ENCODE measurements at regions not wholly inside any gene's neighbourhood (a gene's known extent, or its start where the extent isn't known, plus 50 kb on each side); places are given as distances from the start of the nearest gene placed in this dataset.

DNA sequence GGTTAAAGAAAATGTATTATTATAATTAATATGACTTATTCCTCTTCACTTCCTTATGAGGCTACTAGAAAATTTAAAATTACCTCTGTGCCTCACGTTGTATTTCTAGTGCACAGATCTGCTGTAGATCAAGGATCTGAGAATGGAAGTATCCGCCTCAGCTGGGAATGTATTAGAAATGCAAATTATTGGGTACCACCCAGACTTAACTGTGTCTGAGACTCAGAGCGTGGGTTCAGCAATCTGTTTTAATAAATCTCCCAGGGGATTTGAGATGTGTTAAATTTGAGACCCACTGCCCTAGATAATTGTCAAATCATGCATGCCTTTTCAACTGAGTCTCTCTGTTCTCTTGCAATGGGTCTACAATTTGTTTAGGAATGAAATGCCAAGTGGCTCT, 658.0 kb upstream of the NOX3 start:
- Histone ChIP-seq H3K9ac (ENCODE audit: low read depth in 1 of 2, low read length in 2 of 2) (no peak overlapping the region), H3K4me3 (ENCODE audit: low read length in 2 of 2) (no peak overlapping the region), H3K27ac (ENCODE audit: low read depth in 2 of 2, low read length in 2 of 2) (no peak overlapping the region), H3K27me3 (ENCODE audit: control insufficient read depth in 2 of 2, insufficient read depth in 2 of 2, low read length in 2 of 2) (no peaks in the 10 kb centered on the region), H3K36me3 (ENCODE audit: control insufficient read depth in 2 of 2, insufficient read depth in 2 of 2, low read length in 2 of 2) (no peaks in the 10 kb centered on the region), H3K9me3 (ENCODE audit: control insufficient read depth in 2 of 2, low read length in 2 of 2) (no peaks in the 10 kb centered on the region), H3K4me1 (ENCODE audit: control insufficient read depth in 2 of 2, insufficient read depth in 2 of 2, low read length in 2 of 2) (no peaks in the 10 kb centered on the region)

DNA sequence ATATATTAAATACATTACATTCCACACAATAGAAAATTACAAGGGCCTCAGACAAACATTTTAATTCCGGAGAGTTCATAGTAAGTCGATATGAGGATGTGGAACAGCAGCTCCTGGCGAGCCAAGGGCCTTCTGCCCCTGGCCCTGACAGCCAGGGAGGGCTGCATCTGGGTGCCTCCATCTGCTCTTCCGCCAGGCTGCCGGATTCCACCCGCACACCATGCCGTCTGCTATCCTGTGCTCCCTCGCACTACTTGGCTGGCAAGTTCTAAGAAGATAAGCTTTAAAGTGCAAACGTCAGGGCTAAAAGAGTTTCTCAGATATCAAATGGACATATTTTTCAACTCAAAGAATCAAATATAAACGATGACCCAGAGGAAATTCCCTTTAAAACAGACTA, 656.3 kb upstream of the NOX3 start:
- H3K27me3 ChIP-seq (ENCODE audit: control insufficient read depth in 2 of 2, insufficient read depth in 2 of 2, low read length in 2 of 2) = no peaks in the 10 kb centered on the region

DNA sequence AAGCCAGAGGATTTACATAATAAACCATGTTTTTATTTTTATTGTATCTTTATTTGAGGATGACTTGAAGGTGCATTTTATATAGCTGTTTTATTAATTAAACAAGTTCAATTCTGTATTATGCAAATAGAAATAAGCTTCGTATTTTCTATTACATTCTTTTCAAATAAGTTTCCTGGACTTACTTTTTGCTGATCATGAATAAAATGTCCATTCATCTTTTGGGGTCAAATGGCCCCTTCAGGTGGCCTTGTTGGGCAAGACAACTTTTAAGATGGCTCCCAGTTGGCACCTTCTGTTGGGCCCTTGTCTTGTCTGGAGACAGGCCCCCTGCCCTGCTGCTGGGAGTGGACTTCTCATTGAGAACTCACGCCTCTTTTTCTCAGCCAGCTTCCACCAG, 654.6 kb upstream of the NOX3 start:
- no peak overlapping the region for H3K9ac ChIP-seq (ENCODE audit: low read depth in 1 of 2, low read length in 2 of 2)
- no peak overlapping the region for H3K27ac ChIP-seq (ENCODE audit: low read depth in 2 of 2, low read length in 2 of 2)
- no peak overlapping the region for H3K4me3 ChIP-seq (ENCODE audit: low read length in 2 of 2)
- H3K36me3 ChIP-seq (ENCODE audit: control insufficient read depth in 2 of 2, insufficient read depth in 2 of 2, low read length in 2 of 2) = no peaks in the 10 kb centered on the region
- H3K9me3 ChIP-seq (ENCODE audit: control insufficient read depth in 2 of 2, low read length in 2 of 2) = no peaks in the 10 kb centered on the region
- no peaks in the 10 kb centered on the region for H3K4me1 ChIP-seq (ENCODE audit: control insufficient read depth in 2 of 2, insufficient read depth in 2 of 2, low read length in 2 of 2)
- no peaks in the 10 kb centered on the region for H3K27me3 ChIP-seq (ENCODE audit: control insufficient read depth in 2 of 2, insufficient read depth in 2 of 2, low read length in 2 of 2)

More for the DNA sequence above, 656.3 kb upstream of the NOX3 start:
- Histone ChIP-seq H3K4me3 (ENCODE audit: low read length in 2 of 2) (no peak overlapping the region), H3K9ac (ENCODE audit: low read depth in 1 of 2, low read length in 2 of 2) (no peak overlapping the region), H3K36me3 (ENCODE audit: control insufficient read depth in 2 of 2, insufficient read depth in 2 of 2, low read length in 2 of 2) (no peaks in the 10 kb centered on the region), H3K9me3 (ENCODE audit: control insufficient read depth in 2 of 2, low read length in 2 of 2) (no peaks in the 10 kb centered on the region), H3K27ac (ENCODE audit: low read depth in 2 of 2, low read length in 2 of 2) (no peak overlapping the region), H3K4me1 (ENCODE audit: control insufficient read depth in 2 of 2, insufficient read depth in 2 of 2, low read length in 2 of 2) (no peaks in the 10 kb centered on the region)

DNA sequence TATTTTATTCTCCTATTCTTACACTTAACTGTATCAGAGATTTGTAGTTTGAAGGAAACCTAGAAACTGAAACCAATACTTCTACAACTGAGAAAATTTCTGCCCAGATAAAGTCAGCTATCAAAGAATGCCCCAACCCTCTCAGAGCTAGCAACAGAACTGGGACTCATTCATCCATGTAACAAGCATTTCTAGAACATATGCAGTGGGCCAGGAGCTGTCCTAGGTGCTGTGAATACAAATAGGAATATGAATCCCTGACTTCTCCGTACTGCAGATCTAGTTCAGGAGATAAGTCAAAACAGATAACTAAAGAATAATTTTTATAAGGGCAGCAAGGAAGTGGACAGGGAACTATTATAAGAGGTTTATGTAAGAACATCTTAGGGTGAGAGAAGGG, 654.1 kb upstream of the NOX3 start:
- Histone ChIP-seq H3K9me3 (ENCODE audit: control insufficient read depth in 2 of 2, low read length in 2 of 2) (no peaks in the 10 kb centered on the region), H3K27me3 (ENCODE audit: control insufficient read depth in 2 of 2, insufficient read depth in 2 of 2, low read length in 2 of 2) (no peaks in the 10 kb centered on the region), H3K36me3 (ENCODE audit: control insufficient read depth in 2 of 2, insufficient read depth in 2 of 2, low read length in 2 of 2) (no peaks in the 10 kb centered on the region), H3K4me3 (ENCODE audit: low read length in 2 of 2) (no peak overlapping the region), H3K4me1 (ENCODE audit: control insufficient read depth in 2 of 2, insufficient read depth in 2 of 2, low read length in 2 of 2) (no peaks in the 10 kb centered on the region), H3K27ac (ENCODE audit: low read depth in 2 of 2, low read length in 2 of 2) (no peak overlapping the region), H3K9ac (ENCODE audit: low read depth in 1 of 2, low read length in 2 of 2) (no peak overlapping the region)

DNA sequence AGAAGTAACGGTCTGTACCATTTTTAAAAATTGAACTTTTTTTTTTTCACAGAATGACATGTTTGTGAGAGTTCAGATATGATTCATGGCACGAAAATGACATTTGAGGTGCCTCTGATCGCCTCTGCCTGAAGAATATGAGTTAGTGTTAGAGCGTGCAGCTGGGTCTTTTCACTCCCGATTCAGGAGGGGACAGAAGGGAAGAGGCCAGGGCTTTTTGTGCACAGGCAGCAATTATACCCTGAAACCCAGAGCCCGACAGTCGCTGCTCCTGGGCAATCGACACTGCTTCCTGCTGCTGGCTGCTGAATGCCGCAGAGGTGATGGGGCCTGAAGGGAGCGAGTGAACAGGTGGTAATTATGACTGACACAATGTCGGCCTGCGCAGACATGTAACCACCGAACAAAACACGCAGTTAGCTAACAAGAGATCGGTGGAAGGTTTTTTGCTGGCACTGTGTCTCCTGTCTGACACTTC, 652.0 kb upstream of the NOX3 start:
- no peak overlapping the region for H3K4me3 ChIP-seq (ENCODE audit: low read length in 2 of 2)
- no peaks in the 10 kb centered on the region for H3K27me3 ChIP-seq (ENCODE audit: control insufficient read depth in 2 of 2, insufficient read depth in 2 of 2, low read length in 2 of 2)

DNA sequence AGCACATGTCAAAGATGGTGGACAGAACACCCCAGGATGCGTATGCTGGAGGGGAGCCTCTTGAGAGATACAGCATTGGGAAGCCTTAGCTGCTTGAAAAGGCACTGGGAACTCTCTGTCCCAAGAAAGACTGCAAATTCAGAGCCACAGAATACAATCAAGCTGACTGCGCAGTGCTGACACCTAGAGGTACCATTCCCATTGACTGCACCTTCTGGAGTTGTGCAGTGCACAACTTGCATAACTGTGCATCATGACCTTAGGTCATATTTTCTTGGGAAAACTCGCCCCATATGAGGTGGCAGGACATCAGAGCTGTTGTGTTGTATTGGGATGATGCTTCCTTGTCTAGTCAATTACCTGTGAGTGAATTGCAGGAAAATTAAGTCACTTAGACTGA, 646.5 kb upstream of the NOX3 start:
- Histone ChIP-seq H3K9me3 (ENCODE audit: control insufficient read depth in 2 of 2, low read length in 2 of 2) (no peaks in the 10 kb centered on the region), H3K4me3 (ENCODE audit: low read length in 2 of 2) (no peak overlapping the region), H3K36me3 (ENCODE audit: control insufficient read depth in 2 of 2, insufficient read depth in 2 of 2, low read length in 2 of 2) (no peaks in the 10 kb centered on the region), H3K27me3 (ENCODE audit: control insufficient read depth in 2 of 2, insufficient read depth in 2 of 2, low read length in 2 of 2) (no peaks in the 10 kb centered on the region), H3K27ac (ENCODE audit: low read depth in 2 of 2, low read length in 2 of 2) (no peak overlapping the region), H3K4me1 (ENCODE audit: control insufficient read depth in 2 of 2, insufficient read depth in 2 of 2, low read length in 2 of 2) (no peaks in the 10 kb centered on the region), H3K9ac (ENCODE audit: low read depth in 1 of 2, low read length in 2 of 2) (no peak overlapping the region)

More for the DNA sequence above, 652.0 kb upstream of the NOX3 start:
- Histone ChIP-seq H3K27ac (ENCODE audit: low read depth in 2 of 2, low read length in 2 of 2) (no peak overlapping the region), H3K4me1 (ENCODE audit: control insufficient read depth in 2 of 2, insufficient read depth in 2 of 2, low read length in 2 of 2) (no peaks in the 10 kb centered on the region), H3K9me3 (ENCODE audit: control insufficient read depth in 2 of 2, low read length in 2 of 2) (no peaks in the 10 kb centered on the region), H3K9ac (ENCODE audit: low read depth in 1 of 2, low read length in 2 of 2) (no peak overlapping the region), H3K36me3 (ENCODE audit: control insufficient read depth in 2 of 2, insufficient read depth in 2 of 2, low read length in 2 of 2) (no peaks in the 10 kb centered on the region)

DNA sequence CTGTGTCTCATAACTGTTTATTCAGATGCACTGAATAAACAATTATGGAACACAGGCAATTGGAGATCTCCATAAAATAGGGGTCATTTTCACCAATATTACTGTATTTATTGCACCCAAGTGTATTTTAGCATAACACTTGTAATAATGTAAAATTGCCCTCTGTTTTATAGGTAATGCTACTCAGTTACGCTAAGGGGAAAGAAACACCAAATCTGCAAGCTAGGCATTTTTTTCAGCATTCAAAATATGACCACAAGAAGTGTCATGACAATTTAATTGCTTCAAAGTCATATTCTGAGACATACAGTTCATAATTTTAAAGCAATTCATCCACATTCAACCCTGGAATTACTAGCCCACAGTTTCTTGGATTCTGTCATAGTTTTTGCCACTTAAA, 643.2 kb upstream of the NOX3 start:
- no peak overlapping the region for H3K27ac ChIP-seq (ENCODE audit: low read depth in 2 of 2, low read length in 2 of 2)
- no peaks in the 10 kb centered on the region for H3K36me3 ChIP-seq (ENCODE audit: control insufficient read depth in 2 of 2, insufficient read depth in 2 of 2, low read length in 2 of 2)
- no peak overlapping the region for H3K9ac ChIP-seq (ENCODE audit: low read depth in 1 of 2, low read length in 2 of 2)
- H3K4me3 ChIP-seq (ENCODE audit: low read length in 2 of 2) = no peak overlapping the region
- H3K4me1 ChIP-seq (ENCODE audit: control insufficient read depth in 2 of 2, insufficient read depth in 2 of 2, low read length in 2 of 2) = no peaks in the 10 kb centered on the region
- no peaks in the 10 kb centered on the region for H3K9me3 ChIP-seq (ENCODE audit: control insufficient read depth in 2 of 2, low read length in 2 of 2)
- H3K27me3 ChIP-seq (ENCODE audit: control insufficient read depth in 2 of 2, insufficient read depth in 2 of 2, low read length in 2 of 2) = no peaks in the 10 kb centered on the region

DNA sequence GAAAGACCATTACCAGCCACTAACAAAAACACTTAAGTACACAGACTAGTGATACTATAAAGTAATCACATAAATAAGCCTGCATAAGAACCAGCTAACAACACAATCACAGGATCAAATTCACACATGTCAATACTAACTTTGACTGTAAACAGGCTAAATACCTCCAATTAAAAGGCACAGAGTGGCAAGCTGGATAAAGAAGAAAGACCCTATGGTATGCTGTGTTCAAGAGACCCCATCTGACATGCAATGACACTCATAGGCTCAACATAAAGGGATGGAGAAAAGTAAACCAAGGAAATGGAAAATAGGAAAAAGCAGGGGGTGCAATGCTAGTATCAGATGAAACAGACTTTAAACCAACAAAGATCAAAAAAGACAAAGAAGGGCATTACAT, 631.8 kb upstream of the NOX3 start:
- Histone ChIP-seq H3K27me3 (ENCODE audit: control insufficient read depth in 2 of 2, insufficient read depth in 2 of 2, low read length in 2 of 2) (no peaks in the 10 kb centered on the region), H3K4me1 (ENCODE audit: control insufficient read depth in 2 of 2, insufficient read depth in 2 of 2, low read length in 2 of 2) (no peaks in the 10 kb centered on the region), H3K36me3 (ENCODE audit: control insufficient read depth in 2 of 2, insufficient read depth in 2 of 2, low read length in 2 of 2) (no peaks in the 10 kb centered on the region), H3K27ac (ENCODE audit: low read depth in 2 of 2, low read length in 2 of 2) (no peak overlapping the region), H3K9ac (ENCODE audit: low read depth in 1 of 2, low read length in 2 of 2) (no peak overlapping the region), H3K4me3 (ENCODE audit: low read length in 2 of 2) (no peak overlapping the region), H3K9me3 (ENCODE audit: control insufficient read depth in 2 of 2, low read length in 2 of 2) (no peaks in the 10 kb centered on the region)

DNA sequence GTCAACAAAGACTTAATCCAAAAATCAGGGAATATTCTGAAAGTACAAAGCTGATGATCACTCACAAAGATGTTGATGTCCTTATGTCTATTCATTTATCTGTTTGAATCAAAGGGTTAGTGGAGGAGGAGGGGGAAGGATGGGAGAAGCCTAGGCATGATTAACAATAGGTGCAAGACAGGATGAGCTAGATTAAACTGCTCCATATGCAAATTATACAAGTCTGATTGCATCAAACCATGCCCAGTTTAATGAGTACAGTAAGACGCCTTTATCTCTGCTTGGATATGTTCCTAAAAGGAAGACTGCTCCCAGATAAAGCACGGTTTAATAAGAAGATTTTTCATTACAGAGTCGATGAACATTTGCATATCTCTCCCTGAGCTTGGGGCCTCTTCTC, 626.4 kb upstream of the NOX3 start:
- Histone ChIP-seq H3K36me3 (ENCODE audit: control insufficient read depth in 2 of 2, insufficient read depth in 2 of 2, low read length in 2 of 2) (no peaks in the 10 kb centered on the region), H3K9ac (ENCODE audit: low read depth in 1 of 2, low read length in 2 of 2) (no peak overlapping the region), H3K27ac (ENCODE audit: low read depth in 2 of 2, low read length in 2 of 2) (no peak overlapping the region), H3K27me3 (ENCODE audit: control insufficient read depth in 2 of 2, insufficient read depth in 2 of 2, low read length in 2 of 2) (no peaks in the 10 kb centered on the region), H3K4me3 (ENCODE audit: low read length in 2 of 2) (no peak overlapping the region), H3K4me1 (ENCODE audit: control insufficient read depth in 2 of 2, insufficient read depth in 2 of 2, low read length in 2 of 2) (no peaks in the 10 kb centered on the region), H3K9me3 (ENCODE audit: control insufficient read depth in 2 of 2, low read length in 2 of 2) (no peaks in the 10 kb centered on the region)

DNA sequence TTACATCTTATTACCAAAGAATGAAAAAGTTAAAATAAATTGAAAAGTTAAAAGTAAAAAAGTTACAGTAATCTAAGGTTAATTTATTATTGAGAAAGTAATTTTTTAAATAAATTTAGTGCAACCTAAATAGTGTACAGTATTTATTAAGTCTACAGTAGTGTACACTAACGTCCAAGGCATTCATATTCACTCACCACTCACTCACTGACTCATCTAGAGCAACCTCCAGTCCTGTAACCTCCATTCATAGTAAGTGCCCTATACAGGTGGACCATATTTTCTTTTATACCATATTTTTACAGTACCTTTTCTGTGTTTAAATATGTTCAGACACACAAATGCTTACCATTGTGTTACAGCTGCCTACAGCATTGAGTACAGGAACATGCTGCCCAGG, 624.7 kb upstream of the NOX3 start:
- H3K27me3 ChIP-seq (ENCODE audit: control insufficient read depth in 2 of 2, insufficient read depth in 2 of 2, low read length in 2 of 2) = no peaks in the 10 kb centered on the region
- no peak overlapping the region for H3K4me3 ChIP-seq (ENCODE audit: low read length in 2 of 2)
- H3K9ac ChIP-seq (ENCODE audit: low read depth in 1 of 2, low read length in 2 of 2) = no peak overlapping the region
- no peaks in the 10 kb centered on the region for H3K4me1 ChIP-seq (ENCODE audit: control insufficient read depth in 2 of 2, insufficient read depth in 2 of 2, low read length in 2 of 2)
- H3K9me3 ChIP-seq (ENCODE audit: control insufficient read depth in 2 of 2, low read length in 2 of 2) = no peaks in the 10 kb centered on the region
- no peaks in the 10 kb centered on the region for H3K36me3 ChIP-seq (ENCODE audit: control insufficient read depth in 2 of 2, insufficient read depth in 2 of 2, low read length in 2 of 2)
- H3K27ac ChIP-seq (ENCODE audit: low read depth in 2 of 2, low read length in 2 of 2) = no peak overlapping the region

DNA sequence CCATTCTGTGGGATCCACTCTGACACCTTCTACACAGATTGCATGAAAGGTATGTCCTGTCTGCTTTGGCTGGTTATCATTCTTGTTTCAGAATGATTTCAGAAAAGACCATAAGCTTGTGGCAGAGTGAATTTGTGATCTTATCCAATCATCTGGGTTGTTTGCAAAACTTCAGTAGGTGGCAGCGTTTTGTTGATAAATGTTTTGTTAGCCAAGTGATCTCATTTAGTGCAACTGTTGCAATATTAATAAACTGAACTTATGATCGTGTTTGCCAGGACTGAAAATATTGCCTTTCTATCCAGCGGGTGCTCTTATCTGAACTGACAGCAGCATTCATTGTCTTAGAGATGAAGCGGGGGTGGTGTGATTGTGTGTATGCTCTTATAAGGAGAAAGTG, 613.2 kb upstream of the NOX3 start:
- Histone ChIP-seq H3K4me3 (ENCODE audit: low read length in 2 of 2) (no peak overlapping the region), H3K36me3 (ENCODE audit: control insufficient read depth in 2 of 2, insufficient read depth in 2 of 2, low read length in 2 of 2) (no peaks in the 10 kb centered on the region), H3K27me3 (ENCODE audit: control insufficient read depth in 2 of 2, insufficient read depth in 2 of 2, low read length in 2 of 2) (no peaks in the 10 kb centered on the region), H3K27ac (ENCODE audit: low read depth in 2 of 2, low read length in 2 of 2) (no peak overlapping the region), H3K4me1 (ENCODE audit: control insufficient read depth in 2 of 2, insufficient read depth in 2 of 2, low read length in 2 of 2) (no peaks in the 10 kb centered on the region), H3K9me3 (ENCODE audit: control insufficient read depth in 2 of 2, low read length in 2 of 2) (no peaks in the 10 kb centered on the region), H3K9ac (ENCODE audit: low read depth in 1 of 2, low read length in 2 of 2) (no peak overlapping the region)

All from mucosa of rectum (tissue), 2 donors.